T-cell (primary cell): ENCODE measurements at regions not wholly inside any gene's neighbourhood (a gene's known extent, or its start where the extent isn't known, plus 50 kb on each side); places are given as distances from the start of the nearest gene placed in this dataset.
A peak's percentile ranks its signal among the peaks of the same experiment; 100 is the strongest.
"Not testable (repeated sequence)": the region's sequence is repeated elsewhere in the genome, so short reads cannot be mapped to it uniquely, and the experiment has no call there.

Experiments
- ATAC-seq, 4 experiments: fragments of 200-7000 bp in 3 of 4; fragments of 150-1000 bp in 1 of 4; cut with Tn5 transposase; replicated peaks in 1 of 4; 1 replicate in 3 of 4; 2 replicates in 1 of 4; pipeline ENCODE4 v1.10.0; 2021; ENCODE audit warnings: moderate library complexity in 3 of 4, mild to moderate bottlenecking in 2 of 4, moderate number of reproducible peaks in 1 of 4
- CTCF ChIA-PET, 2 donors: fragments of 300-600 bp; sonication (Branson Sonifier 250); formaldehyde crosslinking; loops; one replicate each; lab custom pipeline; 2022; ENCODE audit warnings: antibody characterized with exemption in 2 of 2; lab: Charles Lee
- POLR2A ChIA-PET, 2 donors: fragments of 300-600 bp; sonication (Branson Sonifier 250); formaldehyde crosslinking; loops; one replicate each; lab custom pipeline; 2022; ENCODE audit warnings: antibody characterized with exemption in 2 of 2; lab: Charles Lee
- DNase-seq, 35 experiments: peaks; one replicate each; pipeline versions ENCODE4 v3.0.0 to v3.0.0-alpha.2; 2013 to 2023
- H3K27ac ChIP-seq: one replicate; pipeline ENCODE4 v1.5.1; 2013; ENCODE audit warnings: low read length
- H3K27me3 ChIP-seq, 2 experiments: replicated peaks in 1 of 2; 1 replicate in 1 of 2; 2 replicates in 1 of 2; pipeline versions ENCODE4 v1.6.1 to v1.7.0; 2013; ENCODE audit warnings: low read length in 1 of 2, mixed read lengths in 1 of 2; ENCODE audit not compliant: control insufficient read depth in 2 of 2, insufficient read depth in 2 of 2; ENCODE audit errors: extremely low read depth in 1 of 2
- H3K36me3 ChIP-seq, 2 donors: 1 replicate in 1 of 2; 2 replicates in 1 of 2; pipeline versions ENCODE4 v1.6.1 to v1.7.0; 2013; ENCODE audit warnings: low read length in 1 of 2; ENCODE audit not compliant: control insufficient read depth in 2 of 2, insufficient read depth in 1 of 2; ENCODE audit errors: extremely low read depth in 1 of 2
- H3K4me1 ChIP-seq, 2 experiments: 1 replicate in 1 of 2; 2 replicates in 1 of 2; pipeline versions ENCODE4 v1.6.1 to v1.7.0; 2013; ENCODE audit warnings: low read length in 2 of 2, mixed read lengths in 1 of 2; ENCODE audit not compliant: insufficient read depth in 2 of 2, control insufficient read depth in 1 of 2; ENCODE audit errors: extremely low read depth in 1 of 2
- H3K4me3 ChIP-seq, 2 donors: 1 replicate in 1 of 2; 2 replicates in 1 of 2; pipeline versions ENCODE4 v1.5.1 to v1.7.0; 2013; ENCODE audit warnings: mild to moderate bottlenecking in 2 of 2, low read length in 1 of 2, moderate library complexity in 1 of 2; ENCODE audit not compliant: control insufficient read depth in 1 of 2; ENCODE audit errors: extremely low read depth in 1 of 2
- H3K9me3 ChIP-seq: 2 replicates; pipeline ENCODE4 v1.7.0; 2013
- H3K27ac Mint-ChIP-seq, 2 donors: one replicate each; pipeline ENCODE4 v1.8.0; 2020 to 2021; ENCODE audit warnings: mild to moderate bottlenecking in 2 of 2, mixed read lengths in 2 of 2
- H3K27me3 Mint-ChIP-seq, 2 donors: one replicate each; pipeline ENCODE4 v1.8.0; 2021 to 2022; ENCODE audit warnings: mixed read lengths in 2 of 2
- H3K36me3 Mint-ChIP-seq: one replicate; pipeline ENCODE4 v1.8.0; 2021; ENCODE audit warnings: mixed read lengths
- H3K4me1 Mint-ChIP-seq, 3 donors: one replicate each; pipeline ENCODE4 v1.8.0; 2020 to 2022; ENCODE audit warnings: mixed read lengths in 3 of 3, mild to moderate bottlenecking in 1 of 3
- H3K4me3 Mint-ChIP-seq, 3 donors: one replicate each; pipeline ENCODE4 v1.8.0; 2020 to 2022; ENCODE audit warnings: mild to moderate bottlenecking in 3 of 3, mixed read lengths in 3 of 3, moderate library complexity in 3 of 3
- H3K9me3 Mint-ChIP-seq, 3 donors: one replicate each; pipeline ENCODE4 v1.8.0; 2020 to 2022; ENCODE audit warnings: mixed read lengths in 3 of 3
- WGBS: methylation state at CpG from one replicate; pipeline ENCODE4 v1.1.5; 2013; ENCODE audit warnings: missing lambda C conversion rate; ENCODE audit not compliant: insufficient coverage; 5-methylcytosine and 5-hydroxymethylcytosine counted together

DNA sequence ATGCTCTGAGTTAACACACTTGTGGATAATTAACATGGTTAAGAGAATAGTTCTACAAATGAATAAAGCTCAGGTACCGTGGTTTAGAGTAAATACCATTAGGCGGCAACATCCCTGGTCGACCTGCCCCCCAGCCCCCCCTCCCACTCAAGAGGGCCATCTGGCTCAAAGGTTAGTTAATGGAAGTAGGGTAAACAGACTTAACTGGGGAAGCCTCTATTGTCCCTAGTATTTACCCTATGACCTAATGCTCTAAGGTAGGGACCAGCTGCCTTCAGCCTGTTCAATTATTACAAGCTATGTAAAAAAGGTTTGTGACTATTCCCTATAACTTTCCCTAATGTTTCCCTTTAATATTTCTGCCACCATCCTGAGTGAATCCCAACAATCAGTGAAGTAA, 711.4 kb upstream of the HS3ST5 start:
- POLR2A ChIA-PET, DNase-seq, H3K9me3 ChIP-seq, CTCF ChIA-PET, H3K4me3 Mint-ChIP-seq, H3K27ac Mint-ChIP-seq, H3K4me1 ChIP-seq, H3K36me3 Mint-ChIP-seq, H3K27me3 ChIP-seq, ATAC-seq, H3K36me3 ChIP-seq, H3K27ac ChIP-seq, H3K4me3 ChIP-seq, H3K27me3 Mint-ChIP-seq, H3K4me1 Mint-ChIP-seq: not testable (repeated sequence)
- peaks cover 4 to 16% (median 10%) of the 10 kb centered on the region in 3 donors for H3K9me3 Mint-ChIP-seq
- no CpG with 5 or more reads among the region's 3 CpGs for WGBS

DNA sequence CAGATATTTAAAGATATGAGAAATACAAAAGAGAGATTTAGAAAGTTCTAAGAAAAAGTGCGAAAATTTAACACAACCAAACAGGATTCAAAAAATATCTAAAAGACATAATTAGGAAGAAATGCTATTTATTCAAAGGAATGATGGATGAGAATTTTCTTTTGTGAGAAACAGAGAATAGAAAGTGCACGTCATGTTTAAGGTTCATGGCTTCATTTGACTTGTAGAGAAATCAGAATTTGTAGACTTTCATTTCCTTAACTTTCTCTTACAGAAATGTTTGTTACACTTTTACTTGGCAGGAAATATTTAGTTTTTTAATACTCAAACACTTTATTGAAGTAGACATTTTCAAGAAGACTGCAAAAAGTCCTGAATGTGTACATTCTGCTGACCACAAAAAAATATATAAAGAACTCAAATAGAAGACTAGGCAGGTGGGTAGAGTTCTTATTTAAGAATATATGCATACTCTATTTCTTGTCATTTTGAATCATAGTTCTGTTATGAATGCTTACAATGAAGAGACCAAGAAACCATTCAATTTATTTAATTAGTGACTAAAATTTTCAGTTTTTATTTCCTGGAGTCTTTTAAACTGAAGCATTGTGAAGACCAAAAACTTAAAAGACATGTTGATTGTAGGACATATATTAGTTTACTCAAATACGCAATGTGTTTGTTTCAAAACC, 710.5 kb upstream of the HS3ST5 start:
- no peaks in the 10 kb centered on the region for H3K27me3 ChIP-seq
- no peak overlapping the region for H3K27ac Mint-ChIP-seq
- no peaks in the 10 kb centered on the region for H3K27me3 Mint-ChIP-seq
- no peak for ATAC-seq
- H3K36me3 Mint-ChIP-seq: no peaks in the 10 kb centered on the region
- no CpG with 5 or more reads among the region's 3 CpGs for WGBS
- H3K4me3 Mint-ChIP-seq: no peak overlapping the region
- no peak for DNase-seq
- no peak overlapping the region for H3K27ac ChIP-seq
- ChIA-PET CTCF (no interaction called here), POLR2A (no interaction called here)
- no peak overlapping the region for H3K4me3 ChIP-seq
- no peaks in the 10 kb centered on the region for H3K36me3 ChIP-seq
- no peaks in the 10 kb centered on the region for H3K4me1 Mint-ChIP-seq
- peaks cover 4 to 15% (median 8%) of the 10 kb centered on the region in 3 donors for H3K9me3 Mint-ChIP-seq
- no peaks in the 10 kb centered on the region for H3K9me3 ChIP-seq
- no peaks in the 10 kb centered on the region for H3K4me1 ChIP-seq

DNA sequence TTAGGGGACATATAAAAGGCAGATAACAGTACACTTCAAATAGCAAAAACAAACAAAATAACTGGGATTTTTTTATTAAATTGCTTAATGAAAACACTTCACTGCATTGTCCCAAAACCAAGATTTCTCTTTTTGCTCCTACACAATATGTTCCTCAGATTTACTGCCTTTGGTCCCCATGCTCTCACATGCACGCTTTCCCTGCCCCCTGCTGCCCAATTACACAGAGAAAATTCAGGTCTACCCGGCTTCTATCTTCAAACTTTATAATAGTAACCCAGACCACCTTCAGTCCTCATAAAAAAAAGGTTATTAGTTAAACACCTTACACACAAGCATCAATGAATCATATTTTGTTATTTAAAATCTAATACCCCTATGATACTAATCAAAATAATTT, 673.8 kb upstream of the HS3ST5 start:
- H3K9me3 ChIP-seq: no peaks in the 10 kb centered on the region
- ATAC-seq: no peak
- H3K27ac Mint-ChIP-seq: no peak overlapping the region
- H3K27me3 Mint-ChIP-seq: no peaks in the 10 kb centered on the region
- H3K27ac ChIP-seq: no peak overlapping the region
- no peaks in the 10 kb centered on the region for H3K27me3 ChIP-seq
- ChIA-PET CTCF (no interaction called here), POLR2A (no interaction called here)
- peaks cover 5 to 13% (median 11%) of the 10 kb centered on the region in 3 donors for H3K9me3 Mint-ChIP-seq
- no peak overlapping the region for H3K4me3 Mint-ChIP-seq
- H3K4me3 ChIP-seq: no peak overlapping the region
- H3K36me3 Mint-ChIP-seq: no peaks in the 10 kb centered on the region
- H3K4me1 Mint-ChIP-seq: no peaks in the 10 kb centered on the region
- 58% methylated on average over 2 of the region's 2 CpGs for WGBS
- DNase-seq: no peak
- H3K36me3 ChIP-seq: no peaks in the 10 kb centered on the region
- H3K4me1 ChIP-seq: no peaks in the 10 kb centered on the region

DNA sequence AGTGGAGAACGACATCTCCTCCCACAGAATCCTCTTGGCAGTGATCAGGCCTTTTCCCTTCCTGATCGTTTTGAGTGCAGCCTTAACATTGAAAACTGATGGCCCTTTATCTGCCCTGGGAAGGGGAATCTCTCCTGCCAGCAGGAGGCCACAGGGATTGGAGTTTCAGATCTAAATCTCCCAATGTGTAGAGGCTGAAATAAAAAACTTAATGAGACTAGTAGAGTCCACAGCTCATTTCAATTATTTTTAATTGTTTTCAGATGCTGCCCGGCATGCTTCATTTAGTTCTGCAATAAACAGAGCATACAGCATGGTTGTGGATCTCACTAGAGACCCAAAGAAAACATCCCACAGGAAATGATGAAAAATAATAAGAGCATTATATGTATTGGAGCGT, 662.2 kb upstream of the HS3ST5 start:
- POLR2A ChIA-PET: interaction anchor here in 1 of 2 donors (0.6 kb wide), 1 partner anchor 93 kb away, joined by 3 read pairs; no protein-coding TSS in a partner anchor
- Mint-ChIP-seq H3K9me3 (peaks cover 4 to 8% (median 6%) of the 10 kb centered on the region in 3 donors), H3K4me3 (no peak overlapping the region), H3K36me3 (no peaks in the 10 kb centered on the region), H3K27ac (no peak overlapping the region), H3K27me3 (no peaks in the 10 kb centered on the region), H3K4me1 (no peaks in the 10 kb centered on the region)
- H3K4me1 ChIP-seq: no peaks in the 10 kb centered on the region
- no peaks in the 10 kb centered on the region for H3K9me3 ChIP-seq
- H3K36me3 ChIP-seq: no peaks in the 10 kb centered on the region
- no peak overlapping the region for H3K4me3 ChIP-seq
- no peak for ATAC-seq
- CTCF ChIA-PET: interaction anchor here in 1 of 2 donors (0.6 kb wide), 1 partner anchor 96 kb away, joined by 5 read pairs; no protein-coding TSS in a partner anchor
- DNase-seq: no peak
- no CpG with 5 or more reads among the region's 4 CpGs for WGBS
- H3K27me3 ChIP-seq: no peaks in the 10 kb centered on the region
- H3K27ac ChIP-seq: no peak overlapping the region

DNA sequence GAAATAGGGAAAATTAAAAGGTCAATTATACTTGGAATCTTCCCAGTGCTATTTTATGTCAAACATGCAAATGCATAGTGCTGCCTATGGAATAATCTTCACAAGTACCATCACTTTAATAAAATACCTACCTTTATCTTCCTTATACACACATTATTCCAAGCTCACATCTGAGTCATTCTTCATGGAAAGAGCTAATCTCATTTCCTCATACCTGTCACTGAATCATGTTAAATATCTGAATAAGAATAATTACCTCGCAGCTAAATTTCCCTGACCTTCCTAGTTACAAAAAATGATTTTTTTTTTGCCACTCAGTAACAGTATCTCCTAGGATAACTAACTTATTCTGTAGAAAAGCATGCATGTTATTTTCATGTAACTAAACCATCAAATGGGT, 661.4 kb upstream of the HS3ST5 start:
- ChIA-PET POLR2A (no interaction called here), CTCF (no interaction called here)
- no CpG with 5 or more reads among the region's 1 CpG for WGBS
- no peak overlapping the region for H3K27ac ChIP-seq
- no peaks in the 10 kb centered on the region for H3K36me3 ChIP-seq
- Mint-ChIP-seq H3K4me3 (no peak overlapping the region), H3K9me3 (peaks cover 2 to 9% (median 8%) of the 10 kb centered on the region in 3 donors), H3K4me1 (no peaks in the 10 kb centered on the region), H3K36me3 (no peaks in the 10 kb centered on the region), H3K27ac (no peak overlapping the region), H3K27me3 (no peaks in the 10 kb centered on the region)
- H3K27me3 ChIP-seq: no peaks in the 10 kb centered on the region
- H3K4me1 ChIP-seq: no peaks in the 10 kb centered on the region
- no peaks in the 10 kb centered on the region for H3K9me3 ChIP-seq
- no peak for ATAC-seq
- no peak for DNase-seq
- H3K4me3 ChIP-seq: no peak overlapping the region

DNA sequence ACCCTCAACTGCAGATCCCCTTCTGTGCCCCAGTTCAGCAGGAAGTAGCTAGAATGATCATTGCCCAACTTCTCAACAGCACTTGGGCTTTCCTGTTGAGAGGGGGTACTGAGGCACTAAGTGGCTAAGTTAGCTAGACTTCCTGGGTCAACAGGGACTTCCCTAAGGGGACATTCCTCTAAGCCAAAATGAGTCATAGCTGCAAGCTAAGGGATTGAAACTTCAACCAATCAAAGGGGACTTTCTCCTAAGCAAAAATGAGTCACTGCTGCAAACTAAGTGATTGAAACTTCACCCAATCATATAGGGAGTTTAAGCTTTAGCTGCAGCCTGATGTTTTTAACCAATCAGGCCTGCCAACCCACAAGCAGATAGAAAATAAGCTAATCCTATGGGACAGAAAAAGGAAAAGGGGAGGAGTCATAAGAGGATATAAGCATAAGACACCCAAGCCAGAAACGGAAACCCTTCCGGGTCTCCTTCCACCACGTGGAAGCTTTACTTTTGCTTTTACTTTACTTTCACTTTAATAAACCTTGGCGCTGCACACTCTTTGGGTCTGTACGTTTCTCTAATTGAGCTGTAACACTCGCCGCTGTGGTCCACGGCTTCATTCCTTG, 659.0 kb upstream of the HS3ST5 start:
- H3K27me3 ChIP-seq: no peaks in the 10 kb centered on the region
- H3K36me3 Mint-ChIP-seq: no peaks in the 10 kb centered on the region

More for the DNA sequence above, 659.0 kb upstream of the HS3ST5 start:
- Histone ChIP-seq H3K9me3 (no peaks in the 10 kb centered on the region), H3K4me1 (peaks cover 0 to 3% of the 10 kb centered on the region in 2 experiments), H3K27ac (no peak overlapping the region), H3K4me3 (no peak overlapping the region), H3K36me3 (no peaks in the 10 kb centered on the region)
- WGBS: 69% methylated on average over 8 of the region's 8 CpGs
- no peak overlapping the region for H3K4me3 Mint-ChIP-seq
- no peaks in the 10 kb centered on the region for H3K27me3 Mint-ChIP-seq
- peaks cover 0 to 9% (median 8%) of the 10 kb centered on the region in 3 donors for H3K9me3 Mint-ChIP-seq
- H3K4me1 Mint-ChIP-seq: no peaks in the 10 kb centered on the region
- H3K27ac Mint-ChIP-seq: no peak overlapping the region
- DNase-seq (peak in 1 of 35 experiments; percentile 30), ATAC-seq (no peak)
- ChIA-PET CTCF (interaction anchor here in 1 of 2 donors (0.6 kb wide), 1 partner anchor 13 kb away, joined by 3 read pairs; no protein-coding TSS in a partner anchor), POLR2A (no interaction called here)
